Endothelial cell of umbilical vein (primary cell): ENCODE measurements at regions not wholly inside any gene's neighbourhood (a gene's known extent, or its start where the extent isn't known, plus 50 kb on each side); places are given as distances from the start of the nearest gene placed in this dataset.

Experiments
- EZH2 ChIP-seq: IDR thresholded peaks from 2 replicates; pipeline ENCODE4 v1.6.1; 2012; ENCODE audit warnings: borderline replicate concordance, low read depth, mild to moderate bottlenecking, moderate library complexity, low read length, inconsistent platforms; ENCODE audit not compliant: severe bottlenecking
- GATA2 ChIP-seq: IDR thresholded peaks from 2 replicates; pipeline ENCODE4 v1.7.0; 2011; ENCODE audit warnings: low read depth, mild to moderate bottlenecking, moderate library complexity, mixed read lengths, low read length; ENCODE audit not compliant: insufficient read length, insufficient read depth
- POLR2A ChIP-seq: IDR thresholded peaks from 2 replicates; pipeline ENCODE4 v1.6.1; 2012; ENCODE audit warnings: low read depth, mild to moderate bottlenecking, control low read depth, low read length
- POLR2AphosphoS5 ChIP-seq: IDR thresholded peaks from 2 replicates; pipeline ENCODE4 v1.6.1; 2012; ENCODE audit warnings: low read depth, mild to moderate bottlenecking, control low read depth, low read length, moderate library complexity; ENCODE audit not compliant: insufficient read depth
- TF ChIP-seq, protein P1 (sequence below), 2 donors: IDR thresholded peaks; 1 replicate in 1 of 2; 2 replicates in 1 of 2; pipeline ENCODE4 v1.5.1; 2011; ENCODE audit warnings: low read length in 2 of 2, mild to moderate bottlenecking in 2 of 2, moderate library complexity in 2 of 2, control low read depth in 1 of 2, inconsistent platforms in 1 of 2, low read depth in 1 of 2; ENCODE audit not compliant: insufficient read depth in 1 of 2; ENCODE audit errors: extremely low read depth in 1 of 2

DNA sequence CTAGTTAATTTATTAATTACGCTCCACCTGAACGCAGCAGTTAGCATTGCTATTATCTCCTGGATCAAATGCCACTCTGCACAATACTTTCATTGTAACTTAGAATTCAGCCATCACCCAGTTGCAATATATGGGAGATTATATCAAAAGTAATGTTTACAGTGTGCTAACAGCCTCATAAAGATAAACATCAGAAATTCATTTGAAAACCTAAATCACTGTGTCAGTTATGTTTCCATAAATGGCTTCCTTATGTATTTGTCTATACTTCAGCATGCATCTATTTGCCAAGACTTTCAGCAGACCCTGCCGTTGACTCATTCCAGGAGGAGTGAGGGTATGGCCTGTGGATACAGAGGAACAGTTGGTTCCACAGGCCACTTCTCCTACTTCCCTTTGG, 300.1 kb downstream of the TFAP2B start:
- TF ChIP-seq, protein P1, sequence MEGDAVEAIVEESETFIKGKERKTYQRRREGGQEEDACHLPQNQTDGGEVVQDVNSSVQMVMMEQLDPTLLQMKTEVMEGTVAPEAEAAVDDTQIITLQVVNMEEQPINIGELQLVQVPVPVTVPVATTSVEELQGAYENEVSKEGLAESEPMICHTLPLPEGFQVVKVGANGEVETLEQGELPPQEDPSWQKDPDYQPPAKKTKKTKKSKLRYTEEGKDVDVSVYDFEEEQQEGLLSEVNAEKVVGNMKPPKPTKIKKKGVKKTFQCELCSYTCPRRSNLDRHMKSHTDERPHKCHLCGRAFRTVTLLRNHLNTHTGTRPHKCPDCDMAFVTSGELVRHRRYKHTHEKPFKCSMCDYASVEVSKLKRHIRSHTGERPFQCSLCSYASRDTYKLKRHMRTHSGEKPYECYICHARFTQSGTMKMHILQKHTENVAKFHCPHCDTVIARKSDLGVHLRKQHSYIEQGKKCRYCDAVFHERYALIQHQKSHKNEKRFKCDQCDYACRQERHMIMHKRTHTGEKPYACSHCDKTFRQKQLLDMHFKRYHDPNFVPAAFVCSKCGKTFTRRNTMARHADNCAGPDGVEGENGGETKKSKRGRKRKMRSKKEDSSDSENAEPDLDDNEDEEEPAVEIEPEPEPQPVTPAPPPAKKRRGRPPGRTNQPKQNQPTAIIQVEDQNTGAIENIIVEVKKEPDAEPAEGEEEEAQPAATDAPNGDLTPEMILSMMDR (IDR thresholded peaks at IDR 0.05; ENCODE audit: extremely low read depth in 1 of 2, insufficient read depth in 1 of 2, low read depth in 1 of 2, low read length in 2 of 2), result no peak
- TF ChIP-seq POLR2AphosphoS5, result no peak
- no peak for TF ChIP-seq POLR2A
- TF ChIP-seq EZH2, result no peak
- no peak for TF ChIP-seq GATA2
